SU-DHL-6 (cell line): ENCODE measurements at regions not wholly inside any gene's neighbourhood (a gene's known extent, or its start where the extent isn't known, plus 50 kb on each side); places are given as distances from the start of the nearest gene placed in this dataset.

ENCODE experiments used
- EZH2phosphoT487 ChIP-seq: fragments of 200-600 bp; sonication (generic), shearing (Covaris generic); conservative IDR thresholded peaks from 2 replicates; pipeline ENCODE4 v1.6.1; 2018; ENCODE audit warnings: mild to moderate bottlenecking, antibody characterized with exemption, low read length, moderate library complexity, mixed read lengths
- TF ChIP-seq, protein P1 (sequence below): fragments of 200-600 bp; sonication (generic); IDR thresholded peaks from one replicate; pipeline ENCODE4 v1.5.1; 2017; ENCODE audit warnings: antibody characterized with exemption, mild to moderate bottlenecking, low read length, moderate library complexity; ENCODE audit not compliant: insufficient read depth, poor library complexity, severe bottlenecking

- TF ChIP-seq, protein P1, sequence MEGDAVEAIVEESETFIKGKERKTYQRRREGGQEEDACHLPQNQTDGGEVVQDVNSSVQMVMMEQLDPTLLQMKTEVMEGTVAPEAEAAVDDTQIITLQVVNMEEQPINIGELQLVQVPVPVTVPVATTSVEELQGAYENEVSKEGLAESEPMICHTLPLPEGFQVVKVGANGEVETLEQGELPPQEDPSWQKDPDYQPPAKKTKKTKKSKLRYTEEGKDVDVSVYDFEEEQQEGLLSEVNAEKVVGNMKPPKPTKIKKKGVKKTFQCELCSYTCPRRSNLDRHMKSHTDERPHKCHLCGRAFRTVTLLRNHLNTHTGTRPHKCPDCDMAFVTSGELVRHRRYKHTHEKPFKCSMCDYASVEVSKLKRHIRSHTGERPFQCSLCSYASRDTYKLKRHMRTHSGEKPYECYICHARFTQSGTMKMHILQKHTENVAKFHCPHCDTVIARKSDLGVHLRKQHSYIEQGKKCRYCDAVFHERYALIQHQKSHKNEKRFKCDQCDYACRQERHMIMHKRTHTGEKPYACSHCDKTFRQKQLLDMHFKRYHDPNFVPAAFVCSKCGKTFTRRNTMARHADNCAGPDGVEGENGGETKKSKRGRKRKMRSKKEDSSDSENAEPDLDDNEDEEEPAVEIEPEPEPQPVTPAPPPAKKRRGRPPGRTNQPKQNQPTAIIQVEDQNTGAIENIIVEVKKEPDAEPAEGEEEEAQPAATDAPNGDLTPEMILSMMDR, result no peak
- no peak for TF ChIP-seq EZH2phosphoT487
These were observed 227.6 kb upstream of the ANKRD55 start for GRCh38 chr5:56460681-56461191.
